ENCODE measurements at regions not wholly inside any gene's neighbourhood (a gene's known extent, or its start where the extent isn't known, plus 50 kb on each side); places are given as distances from the start of the nearest gene placed in this dataset.

DNA sequence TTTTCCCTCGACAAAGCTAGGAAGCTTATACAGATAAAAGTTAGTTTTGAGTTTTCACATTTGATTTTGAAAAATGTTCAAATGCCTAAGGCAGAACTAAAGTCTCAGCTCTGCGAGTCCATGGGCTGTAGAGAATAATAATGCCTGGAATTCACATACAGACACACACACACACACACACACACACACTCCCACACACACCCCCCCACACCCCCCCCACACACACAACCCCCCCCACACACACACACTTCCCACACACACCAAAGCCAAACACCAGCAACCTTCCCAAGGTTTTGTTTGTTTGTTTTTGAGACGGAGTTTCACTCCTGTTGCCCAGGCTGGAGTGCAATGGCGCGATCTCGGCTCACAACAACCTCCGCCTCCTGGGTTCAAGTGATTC lies 62.8 kb upstream of the EIF5 start:
- H3K4me3 ChIP-seq (ENCODE audit: low read depth in 1 of 3, low read length in 3 of 3) = no peak overlapping the region
- 86% methylated on average over 7 of the region's 7 CpGs for WGBS
- TF ChIP-seq, protein P1, sequence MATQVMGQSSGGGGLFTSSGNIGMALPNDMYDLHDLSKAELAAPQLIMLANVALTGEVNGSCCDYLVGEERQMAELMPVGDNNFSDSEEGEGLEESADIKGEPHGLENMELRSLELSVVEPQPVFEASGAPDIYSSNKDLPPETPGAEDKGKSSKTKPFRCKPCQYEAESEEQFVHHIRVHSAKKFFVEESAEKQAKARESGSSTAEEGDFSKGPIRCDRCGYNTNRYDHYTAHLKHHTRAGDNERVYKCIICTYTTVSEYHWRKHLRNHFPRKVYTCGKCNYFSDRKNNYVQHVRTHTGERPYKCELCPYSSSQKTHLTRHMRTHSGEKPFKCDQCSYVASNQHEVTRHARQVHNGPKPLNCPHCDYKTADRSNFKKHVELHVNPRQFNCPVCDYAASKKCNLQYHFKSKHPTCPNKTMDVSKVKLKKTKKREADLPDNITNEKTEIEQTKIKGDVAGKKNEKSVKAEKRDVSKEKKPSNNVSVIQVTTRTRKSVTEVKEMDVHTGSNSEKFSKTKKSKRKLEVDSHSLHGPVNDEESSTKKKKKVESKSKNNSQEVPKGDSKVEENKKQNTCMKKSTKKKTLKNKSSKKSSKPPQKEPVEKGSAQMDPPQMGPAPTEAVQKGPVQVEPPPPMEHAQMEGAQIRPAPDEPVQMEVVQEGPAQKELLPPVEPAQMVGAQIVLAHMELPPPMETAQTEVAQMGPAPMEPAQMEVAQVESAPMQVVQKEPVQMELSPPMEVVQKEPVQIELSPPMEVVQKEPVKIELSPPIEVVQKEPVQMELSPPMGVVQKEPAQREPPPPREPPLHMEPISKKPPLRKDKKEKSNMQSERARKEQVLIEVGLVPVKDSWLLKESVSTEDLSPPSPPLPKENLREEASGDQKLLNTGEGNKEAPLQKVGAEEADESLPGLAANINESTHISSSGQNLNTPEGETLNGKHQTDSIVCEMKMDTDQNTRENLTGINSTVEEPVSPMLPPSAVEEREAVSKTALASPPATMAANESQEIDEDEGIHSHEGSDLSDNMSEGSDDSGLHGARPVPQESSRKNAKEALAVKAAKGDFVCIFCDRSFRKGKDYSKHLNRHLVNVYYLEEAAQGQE (IDR thresholded peaks at IDR 0.05) = no peak
- TF ChIP-seq EGR1 (IDR thresholded peaks at IDR 0.05; ENCODE audit: low read depth in 2 of 2) (no peak), YY1 (IDR thresholded peaks at IDR 0.05) (no peak), RXRA (IDR thresholded peaks at IDR 0.05) (no peak), HNF4G (IDR thresholded peaks at IDR 0.05) (no peak), NR2F2 (IDR thresholded peaks at IDR 0.05) (no peak), HNF4A (conservative IDR thresholded peaks at IDR 0.05) (no peak), FOXA1 (IDR thresholded peaks at IDR 0.05) (no peak), GABPA (IDR thresholded peaks at IDR 0.05 in 1 of 2, conservative IDR thresholded peaks at IDR 0.05 in 1 of 2) (no peak), RAD21 (IDR thresholded peaks at IDR 0.05) (no peak), SP1 (IDR thresholded peaks at IDR 0.05) (no peak)
- TF ChIP-seq, protein P2, sequence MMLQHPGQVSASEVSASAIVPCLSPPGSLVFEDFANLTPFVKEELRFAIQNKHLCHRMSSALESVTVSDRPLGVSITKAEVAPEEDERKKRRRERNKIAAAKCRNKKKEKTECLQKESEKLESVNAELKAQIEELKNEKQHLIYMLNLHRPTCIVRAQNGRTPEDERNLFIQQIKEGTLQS (IDR thresholded peaks at IDR 0.05) = no peak
- TF ChIP-seq, protein P3, sequence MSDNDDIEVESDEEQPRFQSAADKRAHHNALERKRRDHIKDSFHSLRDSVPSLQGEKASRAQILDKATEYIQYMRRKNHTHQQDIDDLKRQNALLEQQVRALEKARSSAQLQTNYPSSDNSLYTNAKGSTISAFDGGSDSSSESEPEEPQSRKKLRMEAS (IDR thresholded peaks at IDR 0.05) = no peak
- no peaks in the 10 kb centered on the region for H3K27me3 ChIP-seq (ENCODE audit: control insufficient read depth in 4 of 4, insufficient read depth in 4 of 4, low read length in 3 of 4)
- no peak overlapping the region for H3K9ac ChIP-seq (ENCODE audit: low read depth in 1 of 2, low read length in 2 of 2)
- H3K36me3 ChIP-seq (ENCODE audit: control insufficient read depth in 4 of 4, insufficient read depth in 3 of 4, low read depth in 1 of 4, low read length in 3 of 4) = no peaks in the 10 kb centered on the region
- no peaks in the 10 kb centered on the region for H3K9me3 ChIP-seq (ENCODE audit: control insufficient read depth in 4 of 4, low read length in 3 of 4)
- DNase-seq (ENCODE audit: low spot score) = no peak
- peaks cover 0 to 13% (median 11%) of the 10 kb centered on the region in 4 donors for H3K4me1 ChIP-seq (ENCODE audit: control insufficient read depth in 4 of 4, insufficient read depth in 4 of 4, low read length in 3 of 4)
- no peak overlapping the region for H3K27ac ChIP-seq (ENCODE audit: low read depth in 1 of 2, low read length in 2 of 2)

DNA sequence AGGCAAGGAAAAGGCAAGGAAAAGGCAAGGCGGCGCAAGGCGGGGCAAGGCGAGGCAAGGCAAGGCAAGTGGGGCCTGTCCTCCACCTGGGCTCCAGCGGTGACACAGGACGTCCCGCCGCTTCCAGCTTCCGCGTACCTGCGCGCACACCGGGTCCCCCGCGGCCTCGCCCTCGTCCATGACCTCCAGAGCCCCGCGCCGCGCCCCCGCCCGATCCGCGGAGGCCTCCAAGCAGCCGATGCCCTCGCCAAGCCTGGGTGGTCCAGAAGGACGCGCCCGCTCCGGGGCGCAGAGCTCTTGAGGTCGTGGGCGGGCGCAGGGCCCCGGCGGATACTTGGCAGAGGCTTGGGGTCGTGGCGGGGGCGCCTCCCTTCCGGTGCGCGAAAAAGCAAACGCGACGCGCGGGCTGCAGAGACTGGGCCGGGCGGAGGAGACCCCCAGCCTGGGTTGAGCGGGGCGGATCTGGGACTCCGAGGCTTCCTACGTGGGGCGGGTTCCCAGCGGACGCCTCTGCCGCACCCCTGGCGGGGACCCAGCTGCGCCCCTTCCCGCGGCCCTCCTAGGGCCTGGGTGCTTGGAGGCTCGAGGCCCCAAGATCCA lies 60.8 kb upstream of the EIF5 start:
- H3K9me3 ChIP-seq (ENCODE audit: control insufficient read depth in 4 of 4, low read length in 3 of 4) = no peaks in the 10 kb centered on the region
- peak overlapping the region in 1 of 3 donors; percentile 38 for H3K4me3 ChIP-seq (ENCODE audit: low read depth in 1 of 3, low read length in 3 of 3)
- no peaks in the 10 kb centered on the region for H3K36me3 ChIP-seq (ENCODE audit: control insufficient read depth in 4 of 4, insufficient read depth in 3 of 4, low read depth in 1 of 4, low read length in 3 of 4)
- H3K9ac ChIP-seq (ENCODE audit: low read depth in 1 of 2, low read length in 2 of 2) = no peak overlapping the region
- H3K27me3 ChIP-seq (ENCODE audit: control insufficient read depth in 4 of 4, insufficient read depth in 4 of 4, low read length in 3 of 4) = no peaks in the 10 kb centered on the region
- TF ChIP-seq HNF4A (conservative IDR thresholded peaks at IDR 0.05) = no peak
- no peak for TF ChIP-seq TAF1 (conservative IDR thresholded peaks at IDR 0.05)
- TF ChIP-seq FOXA1 (IDR thresholded peaks at IDR 0.05) = no peak
- TF ChIP-seq GABPA (IDR thresholded peaks at IDR 0.05 in 1 of 2, conservative IDR thresholded peaks at IDR 0.05 in 1 of 2) = no peak
- no peak for TF ChIP-seq SP1 (IDR thresholded peaks at IDR 0.05)
- TF ChIP-seq, protein P4, sequence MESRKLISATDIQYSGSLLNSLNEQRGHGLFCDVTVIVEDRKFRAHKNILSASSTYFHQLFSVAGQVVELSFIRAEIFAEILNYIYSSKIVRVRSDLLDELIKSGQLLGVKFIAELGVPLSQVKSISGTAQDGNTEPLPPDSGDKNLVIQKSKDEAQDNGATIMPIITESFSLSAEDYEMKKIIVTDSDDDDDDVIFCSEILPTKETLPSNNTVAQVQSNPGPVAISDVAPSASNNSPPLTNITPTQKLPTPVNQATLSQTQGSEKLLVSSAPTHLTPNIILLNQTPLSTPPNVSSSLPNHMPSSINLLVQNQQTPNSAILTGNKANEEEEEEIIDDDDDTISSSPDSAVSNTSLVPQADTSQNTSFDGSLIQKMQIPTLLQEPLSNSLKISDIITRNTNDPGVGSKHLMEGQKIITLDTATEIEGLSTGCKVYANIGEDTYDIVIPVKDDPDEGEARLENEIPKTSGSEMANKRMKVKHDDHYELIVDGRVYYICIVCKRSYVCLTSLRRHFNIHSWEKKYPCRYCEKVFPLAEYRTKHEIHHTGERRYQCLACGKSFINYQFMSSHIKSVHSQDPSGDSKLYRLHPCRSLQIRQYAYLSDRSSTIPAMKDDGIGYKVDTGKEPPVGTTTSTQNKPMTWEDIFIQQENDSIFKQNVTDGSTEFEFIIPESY (IDR thresholded peaks at IDR 0.05) = no peak
- WGBS = 21% methylated on average over 63 of the region's 63 CpGs
- DNase-seq (ENCODE audit: low spot score) = no peak
- H3K27ac ChIP-seq (ENCODE audit: low read depth in 1 of 2, low read length in 2 of 2) = no peak overlapping the region
- peaks cover 0 to 13% (median 11%) of the 10 kb centered on the region in 4 donors for H3K4me1 ChIP-seq (ENCODE audit: control insufficient read depth in 4 of 4, insufficient read depth in 4 of 4, low read length in 3 of 4)

Measured in liver (tissue), 7 donors.